T follicular helper cell (primary cell): ENCODE measurements at regions not wholly inside any gene's neighbourhood (a gene's known extent, or its start where the extent isn't known, plus 50 kb on each side); places are given as distances from the start of the nearest gene placed in this dataset.
A peak's percentile ranks its signal among the peaks of the same experiment; 100 is the strongest.
"Not testable (repeated sequence)": the region's sequence is repeated elsewhere in the genome, so short reads cannot be mapped to it uniquely, and the experiment has no call there.

Source experiments
- DNase-seq: peaks from one replicate; pipeline ENCODE4 v3.0.0-alpha.2; 2020; ENCODE audit warnings: low read depth

DNA sequence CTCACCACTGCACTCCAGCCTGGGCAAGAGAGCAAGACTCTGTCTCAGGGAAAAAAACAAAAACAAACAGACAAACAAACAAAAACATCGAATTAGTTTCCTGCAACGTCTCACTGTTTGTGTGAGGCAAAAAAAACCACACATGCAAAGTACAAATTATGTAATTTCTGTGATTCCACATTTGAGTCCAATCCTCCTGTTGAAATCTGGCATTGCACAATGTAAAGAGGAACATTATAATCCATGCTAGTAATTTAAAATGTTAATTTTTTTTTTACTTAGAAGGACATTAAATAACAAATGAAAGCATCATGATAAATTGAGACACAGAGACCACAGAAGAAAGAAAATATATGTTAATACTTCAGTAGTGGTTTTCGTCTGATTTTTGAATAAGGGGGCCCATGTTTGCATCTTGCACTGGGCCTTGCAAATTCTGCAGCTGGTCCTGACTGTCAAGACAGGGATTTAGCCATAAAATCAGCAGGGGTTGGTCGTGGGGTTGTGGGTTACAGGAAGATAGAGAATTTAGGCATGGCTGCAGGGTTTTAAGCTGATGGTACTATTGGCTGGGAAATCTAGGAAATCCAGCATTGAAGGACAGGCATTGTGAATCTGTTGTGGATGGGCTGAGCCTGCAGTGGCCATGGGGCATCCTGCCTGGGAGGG is 102.6 kb upstream of the ALDH3B2 start:
- no peak for DNase-seq

GRCh38 chr11:67774175-67774574 is 99.8 kb upstream of the ALDH3B2 start:
- not testable (repeated sequence) for DNase-seq

DNA sequence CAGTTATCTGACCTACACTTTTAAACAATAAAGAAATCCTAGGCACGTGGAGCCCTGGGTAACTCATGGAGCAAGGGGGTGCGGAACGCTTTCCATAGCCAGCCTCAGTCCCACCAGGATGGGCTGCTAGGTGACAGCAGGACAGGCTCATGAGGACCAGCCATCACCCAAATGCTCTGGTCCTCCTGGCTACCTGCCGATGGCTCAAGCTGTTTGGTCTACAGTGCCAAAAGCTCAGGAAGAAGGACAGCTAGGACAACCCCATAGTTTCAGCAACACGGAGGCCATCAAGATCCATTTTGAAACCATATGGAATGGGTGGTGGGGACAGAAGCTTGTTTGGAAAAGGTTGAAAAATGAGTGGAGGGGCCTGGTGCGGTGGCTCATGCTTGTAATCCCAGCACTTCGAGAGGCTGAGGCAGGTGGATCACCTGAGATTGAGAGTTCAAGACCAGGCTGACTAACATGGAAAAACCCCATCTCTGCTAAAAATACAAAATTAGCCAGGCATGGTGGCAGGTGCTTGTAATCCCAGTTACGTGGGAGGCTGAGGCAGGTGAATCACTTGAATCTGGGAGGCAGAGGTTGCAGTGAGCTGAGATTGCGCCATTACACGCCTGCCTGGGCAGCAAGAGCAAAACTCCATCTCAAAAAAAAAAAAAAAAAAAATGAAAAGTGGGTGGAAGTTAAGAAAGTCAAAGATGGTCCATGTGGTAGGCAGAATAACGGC is 93.7 kb upstream of the ALDH3B2 start:
- DNase-seq, result not testable (repeated sequence)

- DNase-seq, result not testable (repeated sequence)
These were observed 86.8 kb upstream of the ALDH3B2 start for GRCh38 chr11:67761211-67761610.

- not testable (repeated sequence) for DNase-seq
These were observed 84.9 kb upstream of the ALDH3B2 start for GRCh38 chr11:67759321-67759720.

GRCh38 chr11:67758467-67758866 is 84.0 kb upstream of the ALDH3B2 start:
- not testable (repeated sequence) for DNase-seq

GRCh38 chr11:67758009-67758408 is 83.6 kb upstream of the ALDH3B2 start:
- not testable (repeated sequence) for DNase-seq

DNA sequence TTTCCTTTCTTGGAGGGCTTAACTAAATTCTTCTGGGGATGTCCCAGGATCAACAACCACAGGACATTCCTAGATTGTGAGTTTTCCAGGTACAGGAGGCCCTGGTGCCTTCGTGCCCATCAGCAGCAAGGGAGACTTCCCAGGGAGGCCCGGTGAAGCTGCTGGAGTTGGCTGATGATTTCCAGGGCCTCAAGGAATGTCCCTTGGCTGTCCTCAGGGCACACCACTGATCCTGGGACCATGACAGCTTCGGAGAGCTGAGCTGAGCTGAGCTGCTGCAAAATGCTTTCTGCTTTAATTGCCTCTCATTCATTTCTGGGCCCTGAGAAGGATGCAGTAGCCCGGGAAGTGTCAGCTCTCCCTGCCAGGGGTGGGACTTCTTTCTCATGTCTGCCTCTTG is 79.4 kb upstream of the ALDH3B2 start:
- DNase-seq, result not testable (repeated sequence)

DNA sequence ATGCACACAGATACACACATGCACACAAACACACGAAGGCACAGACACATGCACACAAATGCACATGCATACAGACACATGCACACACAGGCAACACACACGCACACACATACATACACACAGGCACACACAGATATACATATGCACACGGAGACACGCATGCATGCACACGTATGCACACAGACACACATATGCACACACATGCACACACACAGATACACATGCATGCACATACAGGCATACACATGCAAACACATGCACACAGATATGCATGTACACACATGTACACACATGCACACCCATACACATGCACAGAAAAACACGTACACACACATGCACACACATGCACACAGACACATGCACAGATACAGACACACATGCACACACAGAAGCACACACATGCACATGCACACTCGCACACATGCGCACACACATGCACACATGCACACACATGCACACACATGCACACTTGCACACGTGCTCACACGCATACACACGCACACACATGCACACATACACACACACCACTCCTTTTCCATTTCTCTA is 70.8 kb upstream of the ALDH3B2 start:
- no peak for DNase-seq

- DNase-seq, result not testable (repeated sequence)
These were observed 69.8 kb upstream of the ALDH3B2 start for GRCh38 chr11:67744231-67744630.

DNA sequence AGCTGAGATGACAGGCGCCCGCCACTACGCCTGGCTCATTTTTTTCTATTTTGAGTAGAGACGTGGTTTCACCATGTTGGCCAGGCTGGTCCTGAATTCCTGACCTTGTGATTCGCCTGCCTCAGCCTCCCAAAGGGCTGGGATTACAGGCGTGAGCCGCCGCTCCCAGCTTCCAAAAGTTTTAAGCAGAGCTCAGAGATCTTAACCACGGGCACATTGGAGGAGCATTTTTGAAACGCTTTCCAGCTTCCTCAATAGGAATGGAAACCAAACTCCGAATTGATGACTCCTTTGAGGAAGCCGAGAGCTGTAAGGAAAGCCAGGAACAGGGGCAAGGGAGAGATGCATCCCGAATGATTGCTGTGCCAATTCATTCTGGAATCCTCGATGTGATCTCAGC is 63.8 kb upstream of the ALDH3B2 start:
- DNase-seq, result not testable (repeated sequence)

DNA sequence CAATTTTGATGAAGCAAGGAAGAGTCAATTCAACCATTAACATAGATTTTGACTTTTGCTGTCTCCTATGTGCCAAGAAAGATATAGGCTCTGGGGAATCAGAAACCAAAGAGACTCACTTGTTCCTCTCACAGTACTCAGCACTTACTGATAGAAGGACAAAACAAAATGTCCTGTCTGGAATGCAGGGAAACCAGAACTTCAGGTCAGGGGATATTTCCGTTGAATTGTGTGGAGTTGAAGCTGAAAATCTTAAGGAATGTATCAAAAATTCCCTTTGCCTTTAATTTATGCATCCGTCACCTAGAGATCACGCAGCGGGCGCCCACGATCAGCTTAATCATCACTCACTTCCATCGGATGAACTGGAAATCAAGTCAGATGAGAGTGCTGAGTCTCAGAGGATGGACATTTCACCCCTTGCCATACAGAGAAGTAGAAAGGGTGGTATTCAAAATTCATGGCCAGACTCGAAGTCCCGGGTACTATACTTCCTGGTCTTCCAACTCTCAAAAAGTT is 63.2 kb upstream of the ALDH3B2 start:
- DNase-seq, result not testable (repeated sequence)

DNA sequence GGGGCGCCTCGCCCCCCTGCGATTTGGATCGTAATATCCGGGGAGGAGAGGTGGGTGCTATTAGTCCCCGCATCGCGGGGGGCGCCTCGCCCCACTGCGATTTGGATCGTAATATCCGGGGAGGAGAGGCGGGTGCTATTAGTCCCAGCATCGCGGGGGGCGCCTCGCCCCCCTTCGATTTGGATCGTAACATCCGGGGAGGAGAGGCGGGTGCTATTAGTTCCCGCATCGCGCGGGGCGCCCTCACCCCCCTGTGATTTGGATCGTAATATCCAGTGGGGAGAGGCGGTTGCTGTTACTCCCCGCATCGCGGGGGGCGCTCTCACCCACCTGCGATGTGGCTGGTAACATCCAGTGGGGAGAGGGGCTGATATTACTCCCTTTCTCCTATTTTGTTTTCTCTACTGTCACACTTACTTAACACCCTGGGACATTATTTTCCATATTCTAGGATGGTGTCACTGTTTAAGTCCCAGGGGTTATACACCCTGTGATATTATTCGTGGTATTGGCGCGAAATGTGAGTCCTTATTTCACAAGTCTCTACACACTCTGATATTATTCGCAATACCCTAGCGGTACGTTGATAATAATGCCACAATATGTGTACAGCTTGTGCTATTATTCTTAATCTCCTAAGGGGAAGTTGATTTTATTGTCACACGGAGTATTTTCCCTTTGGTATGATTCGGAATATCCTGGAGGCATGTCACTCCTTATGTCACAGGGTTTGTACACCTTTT is 57.8 kb upstream of the ALDH3B2 start:
- peak; percentile 31 for DNase-seq

- no peak for DNase-seq
These were observed 57.2 kb upstream of the ALDH3B2 start for GRCh38 chr11:67731583-67731982.

DNA sequence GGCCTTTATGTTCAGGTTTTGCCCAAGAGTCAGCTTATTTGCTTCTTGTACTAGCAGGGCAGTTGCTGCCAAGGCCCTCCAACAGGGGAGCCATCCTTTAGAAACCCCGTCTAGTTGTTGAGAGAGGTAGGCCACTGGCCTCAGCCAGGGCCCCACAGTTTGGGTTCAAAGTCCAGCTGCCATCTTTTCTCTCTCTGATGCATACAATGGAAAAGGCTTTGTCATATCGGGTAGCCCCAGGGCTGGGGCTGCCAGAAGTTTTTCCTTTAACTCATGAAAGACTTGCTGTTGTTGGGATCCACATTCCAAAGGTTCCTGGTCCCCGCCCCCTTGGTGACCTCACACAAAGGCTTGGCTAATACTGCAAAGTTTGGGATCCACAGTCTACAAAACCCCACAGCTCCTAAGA is 53.7 kb upstream of the ALDH3B2 start:
- DNase-seq, result not testable (repeated sequence)

DNA sequence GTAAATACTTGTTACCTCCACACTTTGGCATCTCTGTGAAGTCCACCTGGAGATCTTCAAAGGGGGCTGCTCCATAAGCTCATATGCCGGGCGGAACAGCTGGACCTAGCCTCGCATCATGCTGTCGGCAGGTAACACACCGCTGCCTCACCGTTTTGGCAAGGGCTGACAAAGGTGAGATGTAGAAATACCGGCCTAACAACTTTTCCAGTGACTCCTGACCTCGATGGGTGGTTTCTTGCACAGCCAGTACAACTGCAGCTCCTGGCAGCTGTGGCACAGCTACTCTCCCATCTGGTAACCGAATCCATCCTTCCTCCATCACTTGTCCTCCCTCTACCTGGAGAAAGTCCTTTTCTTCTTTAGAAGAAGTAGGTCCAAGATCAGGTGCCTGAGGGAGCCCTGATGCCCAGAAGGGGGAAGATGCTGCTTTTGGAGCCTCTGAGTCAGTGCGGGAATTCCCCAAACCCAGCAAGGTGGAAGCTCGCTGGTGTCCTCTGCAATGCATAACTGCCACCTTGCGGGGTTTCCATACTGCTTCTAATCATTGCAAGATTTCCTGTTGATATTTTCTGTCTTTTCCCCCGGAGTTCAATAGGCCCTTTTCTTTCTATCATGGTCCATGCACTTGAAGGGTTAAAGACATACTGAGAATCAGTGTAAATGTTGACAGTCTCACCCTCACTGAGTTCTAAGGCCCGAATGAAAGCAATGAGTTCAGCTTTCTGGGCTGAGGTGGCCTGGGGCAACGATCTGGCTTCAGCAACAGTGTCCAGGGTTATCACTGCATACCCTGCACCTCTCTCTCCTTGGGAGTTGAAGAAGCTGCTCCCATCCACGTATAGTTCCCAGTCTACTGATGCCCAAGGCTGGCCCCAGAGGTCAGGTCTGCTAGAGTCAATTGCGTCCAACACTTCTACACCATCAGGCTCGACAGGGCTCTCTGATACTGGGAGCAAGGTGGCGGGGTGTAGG is 52.9 kb upstream of the ALDH3B2 start:
- DNase-seq, result not testable (repeated sequence)
